ENCODE measurements at regions not wholly inside any gene's neighbourhood (a gene's known extent, or its start where the extent isn't known, plus 50 kb on each side); places are given as distances from the start of the nearest gene placed in this dataset.

GRCh38 chr2:66867063-66867441, 432.1 kb downstream of the MEIS1 start:
- TF ChIP-seq, protein P1, sequence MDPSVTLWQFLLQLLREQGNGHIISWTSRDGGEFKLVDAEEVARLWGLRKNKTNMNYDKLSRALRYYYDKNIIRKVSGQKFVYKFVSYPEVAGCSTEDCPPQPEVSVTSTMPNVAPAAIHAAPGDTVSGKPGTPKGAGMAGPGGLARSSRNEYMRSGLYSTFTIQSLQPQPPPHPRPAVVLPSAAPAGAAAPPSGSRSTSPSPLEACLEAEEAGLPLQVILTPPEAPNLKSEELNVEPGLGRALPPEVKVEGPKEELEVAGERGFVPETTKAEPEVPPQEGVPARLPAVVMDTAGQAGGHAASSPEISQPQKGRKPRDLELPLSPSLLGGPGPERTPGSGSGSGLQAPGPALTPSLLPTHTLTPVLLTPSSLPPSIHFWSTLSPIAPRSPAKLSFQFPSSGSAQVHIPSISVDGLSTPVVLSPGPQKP (IDR thresholded peaks at IDR 0.05; ENCODE audit: borderline replicate concordance, low read depth, low read length), result no peak
- TF ChIP-seq CTCF (conservative IDR thresholded peaks at IDR 0.05; ENCODE audit: low read depth, low read length) (no peak), CEBPB (IDR thresholded peaks at IDR 0.05; ENCODE audit: low read depth, low read length) (peak; percentile 47; the same call in 1 of the 2 replicates), POLR2A (IDR thresholded peaks at IDR 0.05; ENCODE audit: low read depth, low read length) (no peak), MAZ (IDR thresholded peaks at IDR 0.05; ENCODE audit: borderline replicate concordance, low read depth, low read length) (no peak), RCOR1 (IDR thresholded peaks at IDR 0.05; ENCODE audit: insufficient replicate concordance, low read length) (no peak), BHLHE40 (IDR thresholded peaks at IDR 0.05; ENCODE audit: low read depth, low read length) (no peak)

Measured in IMR-90 (cell line).